IPS-20b (cell line): ENCODE measurements at regions not wholly inside any gene's neighbourhood (a gene's known extent, or its start where the extent isn't known, plus 50 kb on each side); places are given as distances from the start of the nearest gene placed in this dataset.

Experiments used
- H3K27ac ChIP-seq: one replicate; pipeline ENCODE4 v1.5.1; 2013; ENCODE audit warnings: low read length
- H3K27me3 ChIP-seq: 2 replicates; pipeline ENCODE4 v1.6.1; 2013; ENCODE audit warnings: mild to moderate bottlenecking, low read length, inconsistent platforms; ENCODE audit not compliant: insufficient read depth
- H3K36me3 ChIP-seq: 2 replicates; pipeline ENCODE4 v1.6.1; 2013; ENCODE audit warnings: low read depth, mild to moderate bottlenecking, inconsistent platforms, low read length, moderate library complexity; ENCODE audit not compliant: insufficient read depth
- H3K4me1 ChIP-seq: 2 replicates; pipeline ENCODE4 v1.6.1; 2013; ENCODE audit warnings: mild to moderate bottlenecking, control low read depth, inconsistent platforms, low read length, moderate library complexity; ENCODE audit not compliant: insufficient read depth
- H3K4me3 ChIP-seq: 2 replicates; pipeline ENCODE4 v1.5.1; 2013; ENCODE audit warnings: mild to moderate bottlenecking, low read length, inconsistent platforms
- H3K9ac ChIP-seq: 2 replicates; pipeline ENCODE4 v1.6.1; 2013; ENCODE audit warnings: low read depth, mild to moderate bottlenecking, inconsistent platforms, low read length, moderate library complexity
- H3K9me3 ChIP-seq: 2 replicates; pipeline ENCODE4 v1.6.1; 2013; ENCODE audit warnings: mild to moderate bottlenecking, low read depth, low read length, inconsistent platforms; ENCODE audit not compliant: insufficient read depth

- Histone ChIP-seq H3K27me3 (no peaks in the 10 kb centered on the region), H3K27ac (no peak overlapping the region), H3K36me3 (no peaks in the 10 kb centered on the region), H3K4me1 (no peaks in the 10 kb centered on the region), H3K4me3 (no peak overlapping the region), H3K9me3 (no peaks in the 10 kb centered on the region), H3K9ac (no peak overlapping the region)
Observed at GRCh38 chr3:152959307-152959706, 124.4 kb downstream of the P2RY1 start.

GRCh38 chr3:152960684-152961083 lies 125.8 kb downstream of the P2RY1 start:
- H3K4me1 ChIP-seq, result no peaks in the 10 kb centered on the region
- H3K4me3 ChIP-seq, result no peak overlapping the region
- H3K9ac ChIP-seq, result no peak overlapping the region
- no peaks in the 10 kb centered on the region for H3K9me3 ChIP-seq
- H3K27ac ChIP-seq, result no peak overlapping the region
- H3K27me3 ChIP-seq, result no peaks in the 10 kb centered on the region
- H3K36me3 ChIP-seq, result no peaks in the 10 kb centered on the region

- H3K27ac ChIP-seq, result no peak overlapping the region
- no peaks in the 10 kb centered on the region for H3K36me3 ChIP-seq
- H3K4me3 ChIP-seq, result no peak overlapping the region
- H3K9ac ChIP-seq, result no peak overlapping the region
- H3K9me3 ChIP-seq, result no peaks in the 10 kb centered on the region
- H3K27me3 ChIP-seq, result no peaks in the 10 kb centered on the region
- H3K4me1 ChIP-seq, result no peaks in the 10 kb centered on the region
Observed at GRCh38 chr3:152961323-152961722, 126.4 kb downstream of the P2RY1 start.

DNA sequence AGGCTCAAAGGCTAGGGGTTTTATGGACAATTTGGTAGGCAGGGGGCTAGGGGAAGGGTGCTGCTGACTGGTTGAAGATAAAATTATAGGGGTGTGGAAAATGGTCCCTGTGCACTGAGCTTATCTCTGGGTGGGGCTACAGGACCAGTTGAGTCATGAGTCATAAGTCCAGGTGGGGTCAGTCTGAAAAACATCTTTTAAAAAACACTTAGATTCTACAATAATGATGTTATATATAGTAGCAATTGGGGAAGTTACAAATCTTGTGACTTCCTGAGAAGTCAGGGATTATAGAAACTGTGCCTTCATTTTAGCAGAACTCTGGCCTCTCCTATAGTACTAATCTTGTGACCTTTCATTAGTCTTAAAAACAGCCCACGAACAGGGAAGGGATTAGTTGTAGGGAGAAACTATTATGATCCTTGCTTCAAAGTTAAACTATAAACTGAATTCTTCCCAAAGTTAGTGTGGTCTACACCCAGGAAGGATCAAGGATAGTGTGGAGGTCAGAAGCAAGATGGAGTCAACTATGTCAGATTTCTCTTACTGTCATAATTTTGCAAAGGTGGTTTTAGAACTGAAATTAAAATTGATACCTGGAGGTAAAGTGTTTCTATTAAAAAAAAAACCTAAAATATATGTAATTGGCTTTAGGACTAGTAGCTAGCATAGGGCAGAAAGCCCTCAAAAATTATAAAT lies 130.1 kb downstream of the P2RY1 start:
- Histone ChIP-seq H3K27me3 (no peaks in the 10 kb centered on the region), H3K4me1 (peaks cover 5% of the 10 kb centered on the region; the same call in 1 of the 2 replicates), H3K27ac (no peak overlapping the region), H3K36me3 (no peaks in the 10 kb centered on the region), H3K9me3 (no peaks in the 10 kb centered on the region; the same call in 1 of the 2 replicates), H3K4me3 (no peak overlapping the region), H3K9ac (no peak overlapping the region)

DNA sequence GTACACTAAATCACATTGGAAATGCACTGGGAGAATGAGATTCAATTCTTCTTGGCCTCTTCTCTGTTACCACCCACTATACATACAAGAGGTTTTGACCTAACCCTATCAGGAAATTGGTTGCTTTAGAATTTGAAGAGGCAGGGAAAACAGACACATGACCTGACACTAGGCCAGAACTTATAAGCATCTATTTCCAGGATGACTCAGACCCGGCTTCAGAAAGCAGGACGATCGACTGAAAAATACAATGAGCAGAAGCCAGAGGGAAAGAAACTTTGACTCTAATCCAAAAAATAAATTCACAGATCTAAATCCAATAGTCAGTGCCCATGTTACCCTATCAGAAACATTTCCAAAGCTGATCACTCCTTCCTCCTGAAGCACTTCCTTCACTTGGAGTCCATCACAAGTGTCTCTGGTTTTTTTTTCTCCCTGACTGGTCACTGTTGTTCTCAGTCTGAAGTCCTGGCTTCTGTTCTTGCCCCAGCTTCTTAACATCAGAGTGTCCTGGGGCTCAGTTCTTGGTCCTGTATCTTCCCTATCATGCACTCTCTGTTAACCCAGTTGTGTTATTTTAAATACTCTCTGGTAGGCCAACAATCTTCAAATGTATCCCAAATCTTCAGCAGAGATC lies 133.6 kb downstream of the P2RY1 start:
- Histone ChIP-seq H3K9me3 (no peaks in the 10 kb centered on the region; the same call in 1 of the 2 replicates), H3K4me3 (no peak overlapping the region), H3K36me3 (no peaks in the 10 kb centered on the region), H3K27me3 (no peaks in the 10 kb centered on the region), H3K9ac (no peak overlapping the region), H3K27ac (no peak overlapping the region), H3K4me1 (peaks cover 5% of the 10 kb centered on the region)

DNA sequence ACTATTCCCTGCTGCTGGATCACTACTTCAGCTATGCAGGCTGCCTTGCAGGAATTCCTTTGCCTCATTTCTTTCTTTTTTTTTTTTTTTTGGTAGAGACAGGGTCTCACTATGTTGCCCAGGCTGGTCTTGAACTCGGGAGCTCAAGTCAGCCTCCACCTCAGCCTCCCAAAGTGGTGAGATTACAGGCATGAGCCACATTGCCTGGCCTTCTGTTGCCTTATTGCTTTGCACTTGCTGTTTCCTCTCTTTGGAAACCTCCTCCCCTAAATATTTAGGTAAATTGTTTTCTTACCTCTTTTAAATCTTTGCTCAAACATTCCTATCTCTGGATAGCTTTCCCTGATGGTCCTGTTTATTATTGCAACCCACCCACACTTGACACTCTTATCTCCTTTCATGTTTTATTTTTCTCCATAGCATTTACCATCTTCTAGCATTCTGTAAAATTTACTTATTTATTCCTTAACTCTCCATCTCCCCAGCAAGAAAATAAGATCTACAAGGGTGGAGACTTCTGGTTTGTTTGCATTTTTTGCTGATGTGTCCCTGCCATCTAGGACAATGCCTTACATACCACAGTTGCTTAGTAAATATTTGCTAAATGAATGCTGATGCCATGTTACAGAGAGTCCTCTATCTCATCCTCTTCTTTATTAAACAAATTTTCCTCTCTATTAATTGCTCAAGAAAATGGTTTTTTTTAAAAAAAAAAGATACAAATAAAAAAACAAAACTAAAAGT lies 134.8 kb downstream of the P2RY1 start:
- H3K4me1 ChIP-seq, result peaks cover 5% of the 10 kb centered on the region
- H3K9me3 ChIP-seq, result no peaks in the 10 kb centered on the region; the same call in 1 of the 2 replicates
- no peak overlapping the region for H3K9ac ChIP-seq
- no peak overlapping the region for H3K4me3 ChIP-seq
- no peaks in the 10 kb centered on the region for H3K36me3 ChIP-seq
- H3K27me3 ChIP-seq, result no peaks in the 10 kb centered on the region
- no peak overlapping the region for H3K27ac ChIP-seq

- no peak overlapping the region for H3K4me3 ChIP-seq
- no peaks in the 10 kb centered on the region for H3K36me3 ChIP-seq
- no peak overlapping the region for H3K9ac ChIP-seq
- no peaks in the 10 kb centered on the region; the same call in 1 of the 2 replicates for H3K9me3 ChIP-seq
- no peaks in the 10 kb centered on the region for H3K27me3 ChIP-seq
- no peak overlapping the region for H3K27ac ChIP-seq
- H3K4me1 ChIP-seq, result peaks cover 5% of the 10 kb centered on the region
Observed at GRCh38 chr3:152970851-152971250, 135.9 kb downstream of the P2RY1 start.

DNA sequence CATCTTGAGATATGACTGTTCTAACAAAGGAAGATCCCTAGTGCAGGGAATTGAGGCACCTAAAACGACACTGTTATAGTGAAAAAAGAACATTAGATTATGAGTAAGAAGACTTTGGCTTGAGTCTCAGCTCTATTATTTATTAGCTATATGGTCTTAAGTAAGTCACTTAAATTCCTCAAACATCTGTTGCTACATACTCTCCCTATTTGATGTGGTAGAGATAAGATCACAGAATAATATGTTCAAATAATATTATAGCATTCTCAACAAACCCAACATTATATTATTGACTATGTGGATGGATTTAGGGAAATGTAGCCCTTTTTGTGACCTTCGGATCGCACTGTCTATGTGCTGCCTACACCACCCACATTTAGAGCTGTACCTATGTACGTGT lies 136.9 kb downstream of the P2RY1 start:
- no peak overlapping the region for H3K4me3 ChIP-seq
- no peaks in the 10 kb centered on the region for H3K36me3 ChIP-seq
- no peak overlapping the region for H3K9ac ChIP-seq
- no peak overlapping the region for H3K27ac ChIP-seq
- no peaks in the 10 kb centered on the region for H3K27me3 ChIP-seq
- peaks cover 5% of the 10 kb centered on the region for H3K4me1 ChIP-seq
- H3K9me3 ChIP-seq, result no peaks in the 10 kb centered on the region

- H3K36me3 ChIP-seq, result no peaks in the 10 kb centered on the region
- H3K4me1 ChIP-seq, result no peaks in the 10 kb centered on the region; the same call in none of the 2 replicates
- no peak overlapping the region for H3K4me3 ChIP-seq
- H3K9me3 ChIP-seq, result no peaks in the 10 kb centered on the region
- H3K9ac ChIP-seq, result no peak overlapping the region
- H3K27ac ChIP-seq, result no peak overlapping the region
- no peaks in the 10 kb centered on the region for H3K27me3 ChIP-seq
Observed at GRCh38 chr3:152973575-152973974, 138.6 kb downstream of the P2RY1 start.

GRCh38 chr3:152976239-152976638 lies 141.3 kb downstream of the P2RY1 start:
- no peaks in the 10 kb centered on the region for H3K36me3 ChIP-seq
- no peaks in the 10 kb centered on the region for H3K27me3 ChIP-seq
- no peak overlapping the region for H3K4me3 ChIP-seq
- 0 out of 2 replicates have a peak, but pooled peaks cover 9% of the 10 kb centered on the region for H3K9me3 ChIP-seq
- H3K27ac ChIP-seq, result no peak overlapping the region
- no peak overlapping the region for H3K9ac ChIP-seq
- no peaks in the 10 kb centered on the region for H3K4me1 ChIP-seq

DNA sequence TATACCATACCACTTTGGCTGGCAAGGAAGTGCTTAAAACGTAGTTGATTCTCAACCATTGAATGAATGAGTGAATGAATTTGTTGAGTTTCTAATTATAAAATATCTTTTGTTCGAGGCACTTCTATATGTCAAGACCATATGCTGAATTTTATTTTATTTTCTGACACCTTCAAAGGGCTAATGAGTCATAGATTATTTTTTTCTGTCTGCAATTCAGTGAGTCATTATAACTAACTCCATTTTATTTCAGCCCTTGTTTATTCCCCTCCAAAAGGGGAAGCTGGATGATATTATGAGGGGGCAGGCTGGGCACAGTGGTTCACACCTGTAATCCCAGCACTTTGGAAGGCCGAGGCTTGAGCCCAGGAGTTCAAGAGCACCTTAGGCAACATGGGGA lies 142.4 kb downstream of the P2RY1 start:
- H3K4me3 ChIP-seq, result no peak overlapping the region
- H3K27ac ChIP-seq, result no peak overlapping the region
- no peaks in the 10 kb centered on the region for H3K36me3 ChIP-seq
- H3K9ac ChIP-seq, result no peak overlapping the region
- 0 out of 2 replicates have a peak, but pooled peaks cover 9% of the 10 kb centered on the region for H3K9me3 ChIP-seq
- no peaks in the 10 kb centered on the region for H3K27me3 ChIP-seq
- H3K4me1 ChIP-seq, result no peaks in the 10 kb centered on the region
